Left lobe of liver (tissue), 2 donors: ENCODE measurements at regions not wholly inside any gene's neighbourhood (a gene's known extent, or its start where the extent isn't known, plus 50 kb on each side); places are given as distances from the start of the nearest gene placed in this dataset.
"Not testable (repeated sequence)": the region's sequence is repeated elsewhere in the genome, so short reads cannot be mapped to it uniquely, and the experiment has no call there.

Source experiments
- ATAC-seq: fragments of 200-7000 bp; cut with Tn5 transposase; one replicate; pipeline ENCODE4 v1.9.1; 2020; ENCODE audit warnings: mild to moderate bottlenecking, moderate library complexity
- DNase-seq: peaks from one replicate; pipeline ENCODE4 v3.0.0-alpha.2; 2020; ENCODE audit warnings: low spot score
- donor health status: DM: no; HTN: no; CAD: no; lungs with moderate emphysema.
- donor health status: DM: no; HTN: yes; CAD: no.

- DNase-seq: not testable (repeated sequence)
These were observed 254.4 kb upstream of the RGMA start for GRCh38 chr15:93343402-93343801.

DNA sequence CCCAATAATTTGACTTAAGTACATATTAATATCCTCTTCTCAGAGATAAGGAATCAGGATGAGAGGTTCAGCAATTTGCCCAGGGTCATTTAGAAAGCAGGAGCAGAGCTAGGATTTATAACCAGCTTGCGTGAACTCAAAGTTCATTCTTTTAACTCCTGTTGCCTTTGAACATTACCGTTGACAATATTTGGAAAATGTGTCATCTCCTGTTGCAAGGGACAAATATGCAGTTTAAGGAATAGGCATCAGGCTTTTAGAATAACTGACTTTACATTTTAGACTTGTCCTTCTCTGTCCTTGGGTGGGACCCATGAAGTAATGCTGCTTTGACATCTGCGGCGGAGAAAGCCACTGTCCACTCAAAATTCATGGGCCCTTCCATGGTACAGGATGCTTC is 252.2 kb upstream of the RGMA start:
- no peak for ATAC-seq
- DNase-seq: no peak

More at GRCh38 chr15:93343402-93343801, 254.4 kb upstream of the RGMA start:
- not testable (repeated sequence) for ATAC-seq

- DNase-seq (no peak), ATAC-seq (no peak)
These were observed 251.4 kb upstream of the RGMA start for GRCh38 chr15:93340406-93340805.

DNA sequence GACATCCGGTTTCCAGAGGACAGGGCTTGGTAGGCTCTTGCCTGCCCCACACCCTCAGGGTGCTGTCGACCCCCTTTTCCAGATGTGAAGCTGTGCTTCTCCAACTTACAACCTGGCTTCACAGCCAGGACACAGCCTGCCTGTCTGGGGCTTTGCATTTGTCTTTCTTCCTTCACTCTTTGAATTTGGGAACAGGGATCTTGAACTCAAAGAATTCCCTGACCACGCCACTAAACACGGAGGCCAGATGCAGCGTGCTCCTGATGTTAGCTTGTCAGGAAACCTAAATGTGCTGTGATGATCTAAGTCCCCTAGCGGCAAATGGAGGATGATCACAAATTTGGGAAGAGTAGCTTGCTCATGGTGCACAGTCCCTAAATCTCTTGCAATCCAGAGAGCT is 244.8 kb upstream of the RGMA start:
- no peak for ATAC-seq
- no peak for DNase-seq

- not testable (repeated sequence) for ATAC-seq, DNase-seq
These were observed 244.1 kb upstream of the RGMA start for GRCh38 chr15:93333126-93333525.

- ATAC-seq (no peak), DNase-seq (no peak)
These were observed 243.2 kb upstream of the RGMA start for GRCh38 chr15:93332168-93332553.

DNA sequence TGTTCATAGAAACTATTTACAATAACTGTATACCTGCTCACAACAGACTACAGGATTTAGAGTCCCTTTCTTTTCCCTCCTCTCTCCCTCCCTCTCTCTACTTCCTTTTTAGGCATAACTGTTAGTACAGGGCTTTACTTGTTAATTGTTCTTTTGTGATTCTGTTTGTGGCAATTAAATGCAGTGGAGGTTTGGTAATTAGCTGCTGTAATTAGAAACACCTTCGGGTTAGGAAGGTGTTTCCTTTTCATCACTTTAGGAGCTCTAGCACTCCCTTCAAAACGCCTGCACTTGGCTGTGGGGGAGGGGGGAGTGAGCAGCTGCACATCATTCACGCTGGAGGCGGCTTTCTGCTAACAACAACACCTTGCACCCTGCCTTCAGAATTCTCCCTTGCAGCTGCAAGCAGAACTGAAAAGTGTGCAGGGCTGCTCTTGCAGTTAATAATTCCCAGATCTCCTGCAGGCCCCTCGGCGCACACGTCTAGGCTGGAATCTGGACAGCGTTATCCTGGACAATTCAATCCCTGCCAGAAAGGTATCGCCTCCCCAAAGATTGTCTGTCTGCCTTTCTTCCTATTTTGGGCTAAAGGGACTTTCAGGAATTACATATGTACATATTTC is 242.6 kb upstream of the RGMA start:
- no peak for ATAC-seq
- DNase-seq: no peak

DNA sequence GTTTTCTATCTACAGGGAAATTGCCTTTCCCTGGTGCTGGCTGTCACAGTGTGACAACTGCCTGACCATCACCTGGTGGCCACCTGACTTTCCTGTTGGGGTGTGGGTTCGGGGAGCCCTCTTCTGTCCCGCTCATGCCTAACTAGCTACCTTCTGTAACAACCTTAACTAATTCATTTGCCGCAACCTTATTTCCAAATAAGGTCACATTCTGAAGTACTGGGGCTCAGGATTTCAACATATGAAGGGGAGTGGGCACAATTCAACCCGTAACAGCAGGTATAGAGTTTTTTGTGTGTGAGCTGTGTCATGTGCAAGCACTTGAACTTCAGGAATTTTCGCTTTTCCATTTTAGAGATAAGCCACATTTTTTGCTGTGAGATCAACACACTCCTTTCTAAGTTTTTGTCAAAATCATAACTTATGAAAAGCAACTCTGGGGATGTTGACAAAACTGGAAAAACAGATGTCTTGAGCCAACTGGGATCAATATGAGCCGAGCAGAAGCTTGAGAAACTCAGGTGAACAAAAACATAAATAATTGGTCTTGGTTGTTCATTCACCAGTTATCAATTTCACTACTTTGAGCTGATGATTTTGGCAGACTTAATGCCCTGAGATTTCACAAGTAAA is 242.0 kb upstream of the RGMA start:
- no peak for DNase-seq
- no peak for ATAC-seq

GRCh38 chr15:93327364-93327763 is 238.4 kb upstream of the RGMA start:
- ATAC-seq (no peak), DNase-seq (no peak)

DNA sequence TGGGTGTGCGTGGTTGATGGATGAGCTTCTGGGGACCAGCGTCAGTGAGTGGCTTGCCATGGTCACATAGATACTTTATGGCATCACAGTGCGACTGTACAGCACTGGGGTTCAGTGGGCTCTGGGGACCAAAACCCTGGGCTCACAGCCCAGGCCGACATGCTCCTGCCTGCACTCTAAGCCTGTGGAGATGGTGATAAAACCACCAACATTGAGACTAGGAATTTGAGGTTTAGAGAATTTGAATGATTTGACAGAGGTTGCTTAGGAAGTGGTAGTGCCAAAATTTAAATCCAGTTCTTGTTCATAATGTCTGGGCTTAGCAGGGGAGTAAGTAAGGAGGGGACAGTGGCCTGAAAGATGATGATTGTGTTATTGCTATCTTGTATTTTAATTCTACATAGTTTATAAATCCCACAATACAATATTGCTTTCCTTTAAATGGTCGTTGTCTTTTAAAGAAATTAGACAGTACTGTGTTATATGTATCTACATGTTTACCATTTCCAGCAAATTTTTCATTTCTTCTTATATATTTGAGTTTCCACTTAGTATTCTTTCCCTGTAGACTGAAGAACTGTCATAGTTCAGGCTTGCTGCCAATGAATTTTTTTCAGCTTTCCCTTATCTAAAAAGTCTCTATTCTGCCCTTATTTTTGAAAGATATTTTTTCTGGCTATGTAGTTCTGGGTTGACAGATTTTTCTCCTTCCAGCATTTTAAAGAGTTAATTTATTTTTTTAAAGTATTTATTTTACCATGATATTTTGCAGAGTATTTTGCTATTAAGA is 235.4 kb upstream of the RGMA start:
- DNase-seq: no peak

DNA sequence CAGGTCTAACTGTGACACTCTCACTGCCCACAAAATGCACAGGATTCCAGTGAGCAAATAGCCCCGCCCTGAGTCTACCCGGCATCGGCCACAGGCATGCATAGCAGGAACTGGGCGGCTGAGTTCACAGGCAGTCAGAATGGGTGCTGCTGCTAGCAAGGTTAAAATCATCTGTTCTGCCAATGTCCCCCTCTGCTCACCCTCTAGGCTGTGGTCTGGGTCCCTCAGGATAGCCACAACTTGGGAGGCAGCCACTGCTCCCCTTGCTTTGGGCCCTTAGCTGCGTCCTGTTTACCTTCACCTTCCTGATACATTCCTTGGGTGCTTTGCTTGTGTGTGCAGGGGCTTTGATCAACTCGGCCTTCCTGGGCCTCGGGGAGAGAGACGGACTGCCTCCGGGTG is 232.9 kb upstream of the RGMA start:
- ATAC-seq: no peak
- no peak for DNase-seq

More for the DNA sequence above, 235.4 kb upstream of the RGMA start:
- ATAC-seq: no peak

DNA sequence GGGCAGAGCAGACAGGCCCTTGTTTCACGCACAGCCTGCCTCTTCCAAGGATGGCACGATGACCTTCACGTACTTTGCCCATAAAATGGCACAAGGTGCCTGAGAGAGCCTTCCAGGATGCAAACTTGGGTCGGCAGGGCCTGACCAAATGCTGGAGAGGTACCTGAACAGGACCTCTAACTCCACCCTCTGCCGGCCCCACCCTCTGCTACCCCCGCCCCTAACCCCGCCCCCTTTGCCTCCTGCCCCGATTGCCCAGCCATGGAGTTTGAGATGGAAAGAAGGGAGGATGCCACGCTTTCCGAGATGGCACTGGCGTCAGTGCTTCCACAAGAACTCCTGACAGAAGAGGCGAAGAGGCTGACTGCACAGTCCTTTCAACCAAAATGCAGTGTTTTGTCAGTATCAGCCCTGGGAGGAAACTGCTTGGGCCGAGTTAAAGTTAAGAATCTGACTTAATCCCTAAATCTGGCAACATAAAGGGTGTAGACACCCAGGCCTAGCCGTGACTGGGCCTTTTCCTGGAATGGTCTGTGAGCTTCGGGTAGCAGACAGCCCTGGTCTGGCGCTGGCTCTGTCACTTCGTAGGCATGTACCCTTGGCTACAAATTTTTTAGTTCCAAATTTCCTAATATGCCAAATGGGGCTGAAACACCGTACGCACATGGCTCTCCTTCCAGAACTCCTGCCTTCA is 230.3 kb upstream of the RGMA start:
- ATAC-seq: no peak
- DNase-seq: no peak

- DNase-seq: no peak
- ATAC-seq: no peak
These were observed 228.8 kb upstream of the RGMA start for GRCh38 chr15:93317772-93318171.

DNA sequence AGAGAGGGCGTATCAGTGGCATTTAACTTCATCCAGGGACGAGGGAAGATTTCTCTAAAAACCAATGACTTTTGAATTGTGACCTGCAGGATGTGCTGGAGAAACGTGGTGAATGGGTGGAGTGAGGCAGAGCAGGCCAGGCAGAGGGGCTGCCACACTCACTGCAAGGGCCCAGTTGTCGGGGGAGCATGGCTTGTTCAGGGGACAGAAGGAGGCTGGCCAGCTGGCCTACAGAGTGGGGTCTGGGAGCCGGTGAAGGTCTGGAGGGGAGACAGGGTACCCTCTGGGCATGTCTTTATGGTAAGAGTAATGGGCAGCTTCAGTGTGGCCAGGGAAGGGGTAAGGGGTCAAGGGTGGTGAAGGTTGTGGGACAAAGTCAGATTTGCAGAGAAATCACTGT is 225.2 kb upstream of the RGMA start:
- ATAC-seq: no peak
- no peak for DNase-seq

- DNase-seq (no peak), ATAC-seq (no peak)
These were observed 224.0 kb upstream of the RGMA start for GRCh38 chr15:93312891-93313486.

- no peak for DNase-seq
These were observed 222.6 kb upstream of the RGMA start for GRCh38 chr15:93311620-93312019.

GRCh38 chr15:93308026-93308690 is 219.1 kb upstream of the RGMA start:
- no peak for ATAC-seq
- DNase-seq: no peak

More at GRCh38 chr15:93311620-93312019, 222.6 kb upstream of the RGMA start:
- ATAC-seq: no peak

DNA sequence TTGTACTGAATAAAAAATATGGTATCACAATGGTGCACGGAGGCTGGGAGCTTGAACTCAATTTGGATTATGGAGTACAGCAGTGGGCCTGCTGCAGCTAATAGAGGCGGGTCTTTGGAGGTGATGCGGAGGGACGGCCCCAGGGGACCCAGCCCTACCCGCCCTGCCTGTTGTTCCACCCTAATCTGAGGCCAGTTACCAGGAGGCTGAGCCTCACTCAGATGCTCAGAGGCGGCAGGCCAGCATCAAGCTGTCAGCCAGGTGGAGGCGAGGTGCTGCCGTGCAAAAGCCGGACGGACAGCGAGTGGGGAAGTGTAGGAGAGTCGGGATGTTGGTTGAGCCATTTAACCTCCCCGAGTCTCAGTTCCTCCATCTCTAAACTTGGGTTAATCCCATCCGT is 218.5 kb upstream of the RGMA start:
- ATAC-seq: no peak
- no peak for DNase-seq

DNA sequence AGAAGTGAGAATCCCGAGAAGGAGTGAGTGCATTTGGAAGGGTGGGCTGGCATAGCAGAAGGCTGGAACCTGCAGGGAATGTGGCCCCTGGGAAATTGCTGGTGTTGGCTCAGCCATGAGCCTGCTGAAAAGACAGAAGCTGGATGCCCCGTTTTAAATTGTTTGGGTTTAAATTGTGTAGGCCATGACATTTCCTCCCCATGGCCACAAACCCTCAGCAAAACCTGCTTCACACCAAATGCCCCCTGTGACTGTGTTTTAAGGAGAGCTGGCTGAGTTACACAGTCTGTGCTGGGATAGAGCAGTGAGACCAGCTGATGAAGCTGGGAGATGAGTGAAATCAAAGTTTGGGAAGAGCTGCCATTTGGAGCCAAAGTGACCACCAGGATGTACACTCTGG is 216.3 kb upstream of the RGMA start:
- no peak for DNase-seq
- ATAC-seq: no peak

DNA sequence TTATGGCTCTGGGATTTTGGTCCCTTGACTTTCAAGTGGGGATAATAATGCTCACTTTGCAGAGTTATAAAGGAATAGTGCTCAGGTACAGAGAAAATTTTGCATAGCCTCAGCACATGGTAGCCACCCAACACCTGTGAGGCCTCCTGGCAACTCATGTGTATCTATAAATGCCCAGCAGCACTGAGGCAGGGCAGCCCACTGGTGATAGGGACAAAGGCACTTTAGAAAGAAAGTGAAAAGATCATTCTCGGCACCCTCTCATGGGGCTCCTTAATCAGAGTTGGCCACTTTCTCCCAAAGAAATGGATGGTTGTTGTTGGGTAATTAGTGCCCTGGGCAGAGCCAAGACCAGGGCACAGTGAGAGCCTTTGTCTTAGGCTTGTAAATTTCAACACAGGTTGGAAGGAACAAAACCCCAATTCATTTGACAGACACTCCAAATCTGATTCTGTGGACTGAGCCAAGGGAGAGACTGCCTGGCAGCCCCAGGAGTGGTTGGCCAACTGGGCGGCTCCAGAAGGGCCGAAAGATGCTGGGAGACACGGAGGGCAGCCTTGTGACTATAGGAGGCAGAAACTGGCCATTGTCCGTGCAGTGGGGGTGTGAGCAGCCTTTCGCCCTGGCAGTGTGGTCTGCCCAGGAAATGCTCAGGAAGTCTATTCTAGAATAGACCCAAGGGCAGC is 213.2 kb upstream of the RGMA start:
- DNase-seq (no peak), ATAC-seq (no peak)
